Adrenal gland (tissue), 5 donors: ENCODE measurements at regions not wholly inside any gene's neighbourhood (a gene's known extent, or its start where the extent isn't known, plus 50 kb on each side); places are given as distances from the start of the nearest gene placed in this dataset.

Experiments used
- CTCF ChIP-seq, 6 experiments: fragments of 450-650 bp in 4 of 6; fragments of 200-600 bp in 2 of 6; sonication (generic) in 1 of 6; IDR thresholded peaks; 1 replicate in 5 of 6; 2 replicates in 1 of 6; pipeline versions ENCODE4 v1.5.1 to v1.8.0; 2016 to 2021; ENCODE audit warnings: antibody characterized with exemption in 6 of 6, mild to moderate bottlenecking in 2 of 6, moderate library complexity in 1 of 6
- POLR2A ChIP-seq, 2 donors: fragments of 450-650 bp; IDR thresholded peaks; one replicate each; pipeline ENCODE4 v1.6.1; 2017; ENCODE audit warnings: antibody characterized with exemption in 2 of 2, mild to moderate bottlenecking in 2 of 2, moderate library complexity in 1 of 2
- donor health status: DM: no; HTN: no; CAD: no.

- TF ChIP-seq CTCF (IDR thresholded peaks at IDR 0.05) (no peak), POLR2A (IDR thresholded peaks at IDR 0.05) (no peak)
These were observed 75.3 kb upstream of the ZC3H15 start for GRCh38 chr2:186410802-186411201.
